ENCODE measurements at regions not wholly inside any gene's neighbourhood (a gene's known extent, or its start where the extent isn't known, plus 50 kb on each side); places are given as distances from the start of the nearest gene placed in this dataset.
A peak's percentile ranks its signal among the peaks of the same experiment; 100 is the strongest.

DNA sequence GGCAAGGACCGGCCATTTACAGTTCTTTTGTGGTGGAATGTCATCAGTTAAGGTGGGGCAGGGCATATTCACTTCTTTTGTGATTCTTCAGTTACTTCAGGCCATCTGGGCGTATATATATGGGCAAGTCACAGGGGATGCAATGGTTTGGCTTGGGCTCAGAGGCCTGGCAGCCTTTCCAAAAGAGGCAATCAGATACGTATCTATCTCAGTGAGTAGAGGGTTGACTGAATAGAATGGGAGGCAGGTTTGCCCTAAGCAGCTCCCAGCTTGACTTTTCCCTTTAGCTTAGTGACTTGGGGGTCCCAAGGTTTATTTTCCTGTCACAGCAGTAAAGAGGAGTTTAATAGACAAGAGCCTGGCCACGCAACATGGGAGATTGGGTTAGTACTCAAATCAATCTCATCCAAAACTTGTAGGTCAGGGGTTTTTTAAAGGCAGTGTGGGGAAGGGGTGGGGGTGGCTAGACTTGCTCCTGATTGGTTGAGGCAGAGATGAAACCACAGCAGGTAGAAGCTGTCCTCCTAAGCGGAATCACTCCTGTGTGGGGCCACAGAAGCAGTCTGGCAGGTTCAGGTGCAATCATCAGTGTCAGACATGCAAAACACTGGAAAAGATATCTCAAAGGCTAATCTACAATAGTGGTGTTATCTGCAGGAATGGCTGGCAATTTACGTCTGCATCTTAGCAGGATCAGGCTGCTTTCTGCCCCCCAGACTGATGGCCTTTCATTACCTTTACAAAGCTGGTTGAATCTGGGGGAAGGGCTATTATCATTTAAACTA, 112.9 kb downstream of the TLR5 start:
- peak overlapping the region; percentile 41 for H3K27ac Mint-ChIP-seq
- peaks cover 4% of the 10 kb centered on the region for H3K36me3 Mint-ChIP-seq
- no peaks in the 10 kb centered on the region for H3K9me3 Mint-ChIP-seq
- no peak for TF ChIP-seq CTCF (conservative IDR thresholded peaks at IDR 0.05)
- peaks cover 36% of the 10 kb centered on the region for H3K27me3 Mint-ChIP-seq
- no peak for DNase-seq (ENCODE audit: extremely low spot score, unreplicated experiment)
- peak overlapping the region; percentile 51 for H3K4me3 Mint-ChIP-seq
- peaks cover 33% of the 10 kb centered on the region for H3K4me1 Mint-ChIP-seq (ENCODE audit: unreplicated experiment)

DNA sequence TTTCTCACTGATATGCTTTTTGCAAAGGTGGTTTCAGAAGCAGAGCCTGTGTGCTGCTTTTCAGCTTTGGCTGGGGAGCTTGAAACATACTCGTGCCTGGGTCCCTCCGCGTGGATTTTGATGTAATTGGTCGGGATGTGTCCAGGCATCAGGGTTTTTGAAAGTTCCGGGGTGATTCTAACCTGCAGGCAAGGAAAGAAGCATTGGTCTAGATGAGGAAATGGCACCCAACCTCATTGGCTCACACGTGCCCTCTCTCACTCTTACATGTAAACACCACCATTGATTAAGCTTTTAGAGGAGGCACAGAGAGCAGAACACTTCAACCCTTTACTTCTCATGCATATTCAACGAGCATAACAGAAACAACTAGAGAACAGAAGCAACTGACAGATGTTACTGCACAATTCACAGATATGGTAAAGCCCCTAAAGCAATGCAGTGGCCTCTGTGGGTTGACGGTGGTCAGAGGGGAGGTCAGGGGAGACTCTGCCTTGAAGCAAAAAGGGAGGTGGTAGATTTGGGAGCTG, 112.1 kb downstream of the TLR5 start:
- no peak overlapping the region for H3K27ac Mint-ChIP-seq
- H3K4me1 Mint-ChIP-seq (ENCODE audit: unreplicated experiment): peaks cover 35% of the 10 kb centered on the region
- H3K36me3 Mint-ChIP-seq: peaks cover 4% of the 10 kb centered on the region
- H3K27me3 Mint-ChIP-seq: peaks cover 36% of the 10 kb centered on the region
- no peak for DNase-seq (ENCODE audit: extremely low spot score, unreplicated experiment)
- no peak for TF ChIP-seq CTCF (conservative IDR thresholded peaks at IDR 0.05)
- H3K9me3 Mint-ChIP-seq: peaks cover 3% of the 10 kb centered on the region
- no peak overlapping the region for H3K4me3 Mint-ChIP-seq

DNA sequence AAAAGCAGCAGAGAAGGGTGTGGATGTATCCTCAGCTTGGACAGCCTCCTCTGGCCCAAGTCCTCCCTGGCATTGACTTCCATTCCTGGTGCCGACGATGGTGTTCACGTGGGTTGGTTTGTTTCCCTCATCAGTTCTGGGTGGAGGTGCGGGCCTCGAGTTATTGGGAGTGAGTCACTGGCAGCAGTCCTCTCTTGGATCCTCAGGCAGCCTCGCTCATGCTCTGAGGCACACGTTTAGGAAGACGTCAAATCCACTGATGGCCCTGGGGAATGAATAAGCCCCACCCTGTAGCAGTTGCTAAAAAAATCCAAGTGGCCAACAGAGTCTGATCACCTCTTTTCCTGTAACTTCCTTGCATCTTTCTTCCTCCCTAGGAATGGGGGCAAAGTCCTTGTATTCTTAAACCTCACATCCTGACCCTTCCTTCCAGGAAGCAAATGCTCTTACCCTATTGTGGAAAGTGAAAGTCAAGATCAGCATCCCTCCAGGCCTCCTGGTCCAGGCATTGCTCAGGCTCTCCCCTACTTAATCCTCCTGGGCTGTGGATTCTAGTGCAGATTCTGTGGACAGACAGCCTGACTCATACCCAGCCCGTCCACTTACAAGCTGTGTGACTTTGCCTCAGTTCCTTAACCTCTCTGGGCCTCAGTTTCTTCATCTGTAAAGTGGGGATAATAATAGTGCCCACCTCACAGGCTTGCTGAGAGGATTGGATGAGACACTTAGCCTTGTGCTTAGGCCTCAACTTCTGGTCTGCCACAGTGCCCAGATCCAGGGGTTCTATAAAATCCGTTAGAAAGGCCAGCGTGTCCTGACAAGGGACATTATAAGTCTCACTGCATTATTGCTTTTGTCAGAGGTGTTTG, 111.1 kb downstream of the TLR5 start:
- H3K4me1 Mint-ChIP-seq (ENCODE audit: unreplicated experiment): peaks cover 32% of the 10 kb centered on the region

DNA sequence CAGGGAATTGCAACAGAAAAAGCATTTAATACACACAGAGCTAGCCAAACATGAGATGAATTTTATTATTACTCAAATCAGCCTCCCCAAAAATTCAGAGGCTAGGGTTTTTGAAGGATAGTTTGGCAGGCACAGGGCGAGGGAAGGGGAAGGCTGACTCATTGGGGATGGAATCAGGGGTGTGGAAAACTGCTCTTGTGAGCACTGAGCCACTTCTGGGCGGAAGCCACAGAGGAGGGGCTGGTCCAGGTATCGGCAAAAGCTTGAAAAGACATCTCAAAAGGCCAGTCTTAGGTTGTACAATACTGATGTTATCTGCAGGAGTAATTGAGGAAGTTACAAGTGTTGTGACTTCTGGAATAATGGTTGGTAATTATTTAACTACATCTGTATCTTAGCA, 109.4 kb downstream of the TLR5 start:
- H3K27me3 Mint-ChIP-seq: peaks cover 40% of the 10 kb centered on the region
- TF ChIP-seq CTCF (conservative IDR thresholded peaks at IDR 0.05): no peak
- peaks cover 30% of the 10 kb centered on the region for H3K4me1 Mint-ChIP-seq (ENCODE audit: unreplicated experiment)
- no peaks in the 10 kb centered on the region for H3K36me3 Mint-ChIP-seq
- H3K4me3 Mint-ChIP-seq: no peak overlapping the region
- H3K9me3 Mint-ChIP-seq: peaks cover 6% of the 10 kb centered on the region
- no peak for DNase-seq (ENCODE audit: extremely low spot score, unreplicated experiment)
- no peak overlapping the region for H3K27ac Mint-ChIP-seq

More for the DNA sequence above, 111.1 kb downstream of the TLR5 start:
- H3K27me3 Mint-ChIP-seq: peaks cover 37% of the 10 kb centered on the region
- peaks cover 6% of the 10 kb centered on the region for H3K9me3 Mint-ChIP-seq
- no peaks in the 10 kb centered on the region for H3K36me3 Mint-ChIP-seq
- DNase-seq (ENCODE audit: extremely low spot score, unreplicated experiment): no peak
- TF ChIP-seq CTCF (conservative IDR thresholded peaks at IDR 0.05): no peak
- no peak overlapping the region for H3K27ac Mint-ChIP-seq
- H3K4me3 Mint-ChIP-seq: no peak overlapping the region

DNA sequence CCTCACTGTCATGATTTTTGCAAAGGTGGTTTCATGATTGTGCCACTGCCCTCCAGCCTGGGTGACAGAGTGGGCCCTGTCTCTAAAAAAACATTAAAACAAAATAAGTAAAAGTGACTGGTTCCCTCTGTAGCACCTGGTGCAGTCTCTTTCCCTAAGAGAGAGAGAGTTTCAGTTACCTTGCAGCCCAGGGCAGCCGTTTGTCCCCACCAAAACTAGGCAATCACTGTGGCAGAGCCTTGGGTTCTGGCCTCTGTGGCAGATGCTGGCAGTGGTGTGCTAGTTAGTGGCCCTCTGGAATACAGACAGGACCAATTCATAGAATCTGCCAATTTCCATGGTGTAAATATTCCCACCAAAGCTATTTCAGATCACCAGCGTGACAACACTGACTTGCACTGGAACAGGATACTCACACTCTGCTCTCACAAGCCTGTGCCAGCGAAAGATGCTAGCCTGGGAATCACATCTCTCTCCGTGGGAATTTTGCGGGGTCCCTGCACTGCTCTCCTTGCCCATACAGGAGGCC, 108.7 kb downstream of the TLR5 start:
- H3K36me3 Mint-ChIP-seq: no peaks in the 10 kb centered on the region
- no peak for TF ChIP-seq CTCF (conservative IDR thresholded peaks at IDR 0.05)
- H3K4me1 Mint-ChIP-seq (ENCODE audit: unreplicated experiment): peaks cover 27% of the 10 kb centered on the region
- H3K27me3 Mint-ChIP-seq: peaks cover 33% of the 10 kb centered on the region
- no peak overlapping the region for H3K4me3 Mint-ChIP-seq
- DNase-seq (ENCODE audit: extremely low spot score, unreplicated experiment): no peak
- no peak overlapping the region for H3K27ac Mint-ChIP-seq
- peaks cover 6% of the 10 kb centered on the region for H3K9me3 Mint-ChIP-seq

All from type B pancreatic cell (in vitro differentiated cells).